Thymus (tissue), 11 donors: ENCODE measurements at regions not wholly inside any gene's neighbourhood (a gene's known extent, or its start where the extent isn't known, plus 50 kb on each side); places are given as distances from the start of the nearest gene placed in this dataset.
"Not testable (repeated sequence)": the region's sequence is repeated elsewhere in the genome, so short reads cannot be mapped to it uniquely, and the experiment has no call there.

ENCODE experiments used
- DNase-seq, 9 donors: peaks; one replicate each; pipeline ENCODE4 v3.0.0-alpha.2; 2013; ENCODE audit warnings: low spot score in 9 of 9, low read depth in 6 of 9, missing footprints in 1 of 9
- H3K27ac ChIP-seq, 2 donors: one replicate each; pipeline ENCODE4 v1.5.1; 2013; ENCODE audit warnings: control low read depth in 1 of 2, low read depth in 1 of 2, low read length in 1 of 2, mild to moderate bottlenecking in 1 of 2, moderate library complexity in 1 of 2
- H3K27me3 ChIP-seq, 2 donors: one replicate each; pipeline ENCODE4 v1.5.1; 2013; ENCODE audit warnings: low read length in 1 of 2; ENCODE audit not compliant: control insufficient read depth in 2 of 2, insufficient read depth in 1 of 2
- H3K36me3 ChIP-seq, 2 donors: one replicate each; pipeline ENCODE4 v1.5.1; 2013; ENCODE audit warnings: low read length in 1 of 2, mild to moderate bottlenecking in 1 of 2, moderate library complexity in 1 of 2; ENCODE audit not compliant: control insufficient read depth in 2 of 2, insufficient read depth in 2 of 2
- H3K4me1 ChIP-seq, 2 donors: one replicate each; pipeline ENCODE4 v1.5.1; 2013; ENCODE audit warnings: low read length in 2 of 2; ENCODE audit not compliant: control insufficient read depth in 2 of 2, insufficient read depth in 2 of 2
- H3K4me3 ChIP-seq, 2 donors: one replicate each; pipeline ENCODE4 v1.5.1; 2013; ENCODE audit warnings: low read length in 2 of 2, control low read depth in 1 of 2, mild to moderate bottlenecking in 1 of 2
- H3K9me3 ChIP-seq, 2 donors: one replicate each; pipeline ENCODE4 v1.5.1; 2013; ENCODE audit warnings: low read length in 1 of 2, mild to moderate bottlenecking in 1 of 2; ENCODE audit not compliant: control insufficient read depth in 2 of 2, insufficient read depth in 1 of 2
- WGBS: extraction: QIAGEN DNeasy Blood & Tissue Kit; methylation state at CpG from one replicate; pipeline ENCODE4 v1.1.7; 2013; 5-methylcytosine and 5-hydroxymethylcytosine counted together
- donor health status: healthy.

DNA sequence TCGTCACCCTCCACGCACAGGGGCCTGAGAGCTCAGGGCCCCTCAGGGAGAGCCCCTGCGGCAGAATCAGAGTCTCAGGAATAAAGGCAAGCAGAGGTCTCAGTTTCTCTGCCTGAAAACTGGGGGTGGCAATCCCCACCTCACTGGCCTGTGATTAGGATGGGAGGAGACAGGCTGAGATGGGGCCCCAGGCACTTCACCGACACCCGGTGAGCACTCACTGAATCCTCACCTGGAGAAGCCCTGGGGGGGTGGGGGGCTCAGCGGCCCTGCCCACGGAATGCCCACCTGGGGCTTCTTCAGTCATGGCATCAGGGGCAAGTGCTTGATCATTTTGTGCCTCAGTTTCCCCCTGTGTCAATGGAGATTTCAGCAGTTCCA is 192.0 kb downstream of the LAT start:
- not testable (repeated sequence) for H3K4me1 ChIP-seq, H3K27ac ChIP-seq, DNase-seq, H3K36me3 ChIP-seq, H3K4me3 ChIP-seq, H3K27me3 ChIP-seq, H3K9me3 ChIP-seq
- 98% methylated on average over 7 of the region's 7 CpGs for WGBS

DNA sequence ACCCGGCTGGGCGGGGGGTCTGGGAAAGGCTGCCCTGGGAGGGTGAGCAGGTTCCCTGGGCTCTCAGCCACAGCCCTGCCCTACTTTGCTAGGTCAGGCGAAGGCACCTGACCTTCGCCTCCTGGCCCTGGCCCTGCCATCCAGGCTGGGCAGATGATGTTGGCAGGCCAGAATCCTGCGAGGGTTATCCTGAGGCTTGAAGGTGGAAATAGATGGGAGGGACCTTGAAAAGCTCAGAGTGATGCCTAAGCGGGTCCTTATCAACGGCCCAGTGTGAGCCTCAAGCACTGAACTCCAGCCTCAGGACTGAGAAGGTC is 191.3 kb downstream of the LAT start:
- H3K27me3 ChIP-seq, H3K4me1 ChIP-seq, H3K36me3 ChIP-seq, DNase-seq, H3K27ac ChIP-seq, H3K9me3 ChIP-seq, H3K4me3 ChIP-seq: not testable (repeated sequence)
- 91% methylated on average over 7 of the region's 7 CpGs for WGBS

DNA sequence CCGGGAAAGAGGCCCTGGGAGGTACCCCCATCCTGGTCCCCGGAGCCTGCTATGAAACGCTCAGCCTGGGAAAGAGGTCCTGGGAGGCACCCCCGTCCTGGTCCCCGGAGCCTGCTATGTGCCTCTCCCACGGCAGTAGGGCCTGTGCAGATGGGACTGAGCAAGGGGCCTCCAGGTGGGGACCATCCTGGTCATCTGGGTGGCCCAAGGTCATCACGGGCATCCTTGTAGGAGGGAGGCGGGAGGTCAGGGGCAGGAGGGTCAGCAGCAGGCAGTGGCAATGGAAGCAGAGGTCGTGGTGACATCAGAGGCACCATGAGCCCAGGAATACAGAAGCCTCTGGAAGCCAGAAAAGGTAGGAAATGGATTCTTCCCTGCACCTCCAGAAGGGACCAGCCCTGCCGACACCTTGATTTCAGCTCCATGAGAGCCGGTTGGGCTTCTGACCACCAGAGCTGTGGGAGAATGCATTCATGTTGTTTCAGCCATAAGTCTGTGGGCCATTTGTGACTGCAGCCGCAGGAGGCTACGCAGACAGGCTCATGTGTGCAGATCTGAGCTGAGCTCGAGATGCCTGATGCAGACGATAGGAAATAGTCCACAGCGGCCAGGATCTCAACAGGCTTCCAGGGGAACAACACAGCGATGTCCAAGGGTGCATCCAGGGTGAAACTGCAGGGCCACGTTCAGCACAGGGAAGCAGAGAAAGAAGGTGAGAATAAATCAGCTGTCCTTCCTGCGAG is 190.7 kb downstream of the LAT start:
- not testable (repeated sequence) for H3K36me3 ChIP-seq, DNase-seq, H3K9me3 ChIP-seq, H3K4me1 ChIP-seq, H3K4me3 ChIP-seq, H3K27me3 ChIP-seq, H3K27ac ChIP-seq
- 97% methylated on average over 19 of the region's 19 CpGs for WGBS

DNA sequence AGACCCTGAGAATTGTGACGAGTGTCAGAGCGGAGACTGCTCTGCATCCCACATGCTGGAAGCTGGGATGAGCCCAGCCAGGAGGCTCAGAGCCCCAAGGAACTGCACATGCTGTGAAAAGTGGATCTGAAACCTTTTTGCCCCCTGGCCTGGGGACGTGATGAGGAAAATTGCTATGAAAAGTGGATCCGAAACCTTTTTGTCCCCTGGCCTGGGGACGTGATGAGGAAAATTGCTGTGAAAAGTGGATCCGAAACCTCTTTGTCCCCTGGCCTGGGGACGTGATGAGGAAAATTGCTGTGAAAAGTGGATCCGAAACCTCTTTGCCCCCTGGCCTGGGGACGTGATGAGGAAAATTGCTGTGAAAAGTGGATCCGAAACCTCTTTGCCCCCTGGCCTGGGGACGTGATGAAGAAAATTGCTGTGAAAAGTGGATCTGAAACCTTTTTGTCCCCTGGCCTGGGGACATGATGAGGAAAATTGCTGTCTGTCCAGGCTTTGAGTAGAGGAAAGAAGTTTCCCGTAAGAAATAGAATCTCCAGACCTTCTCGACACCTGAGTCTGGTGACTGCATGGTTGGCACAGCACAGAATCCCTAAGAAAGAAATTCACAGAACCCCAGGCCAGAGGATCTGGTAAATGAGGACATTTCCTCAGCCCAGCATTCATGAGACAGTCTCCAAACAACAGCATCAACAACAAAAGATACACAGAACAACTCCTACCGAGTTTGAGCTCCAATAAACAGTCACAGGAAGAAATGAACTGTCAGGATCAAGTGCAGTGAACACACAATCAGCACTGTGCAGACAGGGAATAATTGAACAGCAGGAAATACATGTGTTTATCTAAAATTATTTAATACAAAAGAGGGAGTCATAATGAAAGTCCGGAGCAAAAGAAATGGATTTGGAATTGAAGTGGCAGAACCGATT is 188.8 kb downstream of the LAT start:
- not testable (repeated sequence) for H3K4me1 ChIP-seq, H3K9me3 ChIP-seq, H3K27me3 ChIP-seq, H3K4me3 ChIP-seq, H3K36me3 ChIP-seq, H3K27ac ChIP-seq, DNase-seq
- WGBS, result 95% methylated on average over 16 of the region's 16 CpGs

DNA sequence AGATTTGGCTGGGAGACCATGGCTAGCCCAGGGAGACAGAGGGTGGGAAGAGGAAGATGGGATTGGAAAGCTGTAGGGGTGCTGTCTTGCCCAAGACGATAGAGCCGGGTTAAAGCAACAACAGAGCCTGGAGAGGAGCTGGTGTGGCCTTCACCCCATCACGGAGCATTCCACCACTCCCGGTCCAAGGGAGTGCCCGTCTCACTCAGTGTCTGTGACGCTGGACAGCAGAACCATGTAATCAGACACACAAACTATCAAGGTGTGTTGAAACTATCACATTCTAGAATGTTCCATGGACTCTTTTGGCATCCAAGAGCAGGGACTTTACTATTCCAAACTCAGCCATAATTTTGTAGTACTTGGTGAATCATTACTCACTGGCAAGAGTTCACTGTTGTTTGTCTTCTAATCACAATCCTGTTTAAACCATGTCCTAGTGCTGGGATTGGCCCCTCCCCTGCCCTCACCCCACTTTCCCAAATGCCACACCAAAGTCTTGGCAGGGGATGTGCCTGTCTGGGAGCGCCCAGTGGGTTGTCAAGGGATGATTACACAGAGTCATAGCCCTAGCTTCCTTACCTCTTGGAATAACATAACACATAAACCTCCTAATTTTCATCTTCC is 187.4 kb downstream of the LAT start:
- not testable (repeated sequence) for H3K27me3 ChIP-seq, H3K4me3 ChIP-seq, DNase-seq, H3K27ac ChIP-seq, H3K36me3 ChIP-seq, H3K4me1 ChIP-seq, H3K9me3 ChIP-seq
- 98% methylated on average over 7 of the region's 7 CpGs for WGBS

DNA sequence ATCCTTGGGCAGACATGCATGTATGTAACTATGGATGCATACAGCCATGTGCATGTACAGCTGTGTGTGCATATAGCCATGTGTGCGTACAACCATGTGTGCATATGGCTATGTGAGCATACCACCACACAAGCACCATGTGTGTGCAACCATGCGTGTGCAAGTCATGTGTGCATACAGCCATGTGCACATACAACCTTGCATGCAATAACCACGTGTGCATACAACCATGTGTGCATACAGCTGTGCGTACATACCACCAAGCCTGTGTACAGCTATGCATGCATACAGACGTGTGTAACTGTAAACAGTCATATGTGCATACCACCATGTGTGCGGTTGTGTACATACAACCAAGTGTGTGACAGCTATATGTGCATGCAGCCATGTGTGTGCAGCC is 186.4 kb downstream of the LAT start:
- not testable (repeated sequence) for H3K9me3 ChIP-seq, H3K36me3 ChIP-seq, H3K27me3 ChIP-seq, DNase-seq, H3K4me1 ChIP-seq, H3K4me3 ChIP-seq, H3K27ac ChIP-seq
- WGBS, result 99% methylated on average over 6 of the region's 6 CpGs

DNA sequence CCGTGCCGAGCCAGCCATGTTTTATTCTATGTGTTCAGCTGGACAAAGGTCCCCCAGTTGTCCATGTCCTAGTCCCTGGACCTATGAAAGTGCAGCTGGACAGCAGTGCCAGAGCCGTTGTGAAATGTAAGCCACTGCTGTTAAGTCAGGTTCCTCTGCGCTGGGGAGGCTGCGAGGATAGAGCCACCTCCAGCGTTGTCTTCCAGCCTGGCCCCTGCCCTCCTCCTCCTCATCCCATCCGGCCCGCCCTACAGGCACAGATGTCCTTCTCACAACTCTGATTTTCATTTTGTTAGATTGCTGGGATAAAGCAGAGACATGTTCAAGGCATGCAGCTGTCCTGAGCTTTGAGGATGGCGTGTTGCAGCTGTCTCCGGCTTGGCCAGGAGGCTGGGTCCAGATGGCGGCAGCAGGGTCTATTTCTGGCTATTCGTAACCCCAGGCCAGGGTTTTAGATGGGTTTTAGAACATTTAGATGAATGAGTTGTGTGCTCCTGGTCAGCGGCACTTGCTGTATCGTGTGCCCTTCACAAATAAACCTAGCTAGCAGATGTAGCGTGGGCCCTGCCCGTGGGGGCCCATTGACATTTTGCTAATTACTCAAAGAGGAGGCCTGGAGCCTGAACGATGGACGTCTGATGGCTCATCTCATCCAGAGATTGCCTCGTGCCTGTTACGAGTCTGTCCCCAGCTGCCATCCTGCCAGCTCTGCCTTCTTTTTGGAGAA is 185.7 kb downstream of the LAT start:
- not testable (repeated sequence) for H3K36me3 ChIP-seq, DNase-seq, H3K9me3 ChIP-seq, H3K27ac ChIP-seq, H3K27me3 ChIP-seq, H3K4me3 ChIP-seq, H3K4me1 ChIP-seq
- 97% methylated on average over 20 of the region's 20 CpGs for WGBS

DNA sequence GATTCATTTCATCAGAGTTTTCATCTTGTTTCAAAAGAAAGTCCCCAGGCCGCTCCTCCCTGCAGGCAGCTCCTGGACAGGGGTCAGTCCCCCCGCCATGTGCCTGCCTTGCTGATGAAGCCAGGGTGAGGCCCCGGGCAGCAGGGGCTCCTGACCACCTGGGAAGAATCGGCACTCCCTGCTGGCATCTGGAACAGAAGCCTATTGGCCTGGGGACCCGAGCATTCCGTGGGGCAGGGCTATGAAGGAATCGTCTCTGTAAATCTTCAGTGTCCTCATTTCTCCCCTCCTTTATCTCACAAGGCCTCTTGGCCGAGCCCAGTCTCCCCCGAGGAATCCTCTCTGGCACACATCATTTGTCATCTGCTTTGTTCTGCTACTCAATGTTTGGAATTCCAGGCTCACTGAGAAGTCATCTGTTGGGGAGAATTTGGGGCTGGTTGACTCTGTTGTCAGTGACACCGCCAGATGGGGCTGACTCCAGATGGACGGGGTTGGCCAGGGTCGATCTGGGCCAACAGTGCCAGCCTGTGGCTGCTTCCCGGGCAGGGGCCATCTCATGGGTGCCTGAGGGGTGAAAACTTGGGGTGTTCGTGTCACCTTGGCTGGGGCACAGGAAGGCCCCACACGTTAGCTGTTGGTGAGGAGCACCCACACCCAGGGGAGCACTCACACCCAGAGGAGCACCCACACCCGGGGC is 184.6 kb downstream of the LAT start:
- not testable (repeated sequence) for H3K4me1 ChIP-seq, H3K4me3 ChIP-seq, DNase-seq, H3K36me3 ChIP-seq, H3K27me3 ChIP-seq, H3K9me3 ChIP-seq, H3K27ac ChIP-seq
- WGBS, result 96% methylated on average over 16 of the region's 16 CpGs
